ENCODE measurements at regions not wholly inside any gene's neighbourhood (a gene's known extent, or its start where the extent isn't known, plus 50 kb on each side); places are given as distances from the start of the nearest gene placed in this dataset.

DNA sequence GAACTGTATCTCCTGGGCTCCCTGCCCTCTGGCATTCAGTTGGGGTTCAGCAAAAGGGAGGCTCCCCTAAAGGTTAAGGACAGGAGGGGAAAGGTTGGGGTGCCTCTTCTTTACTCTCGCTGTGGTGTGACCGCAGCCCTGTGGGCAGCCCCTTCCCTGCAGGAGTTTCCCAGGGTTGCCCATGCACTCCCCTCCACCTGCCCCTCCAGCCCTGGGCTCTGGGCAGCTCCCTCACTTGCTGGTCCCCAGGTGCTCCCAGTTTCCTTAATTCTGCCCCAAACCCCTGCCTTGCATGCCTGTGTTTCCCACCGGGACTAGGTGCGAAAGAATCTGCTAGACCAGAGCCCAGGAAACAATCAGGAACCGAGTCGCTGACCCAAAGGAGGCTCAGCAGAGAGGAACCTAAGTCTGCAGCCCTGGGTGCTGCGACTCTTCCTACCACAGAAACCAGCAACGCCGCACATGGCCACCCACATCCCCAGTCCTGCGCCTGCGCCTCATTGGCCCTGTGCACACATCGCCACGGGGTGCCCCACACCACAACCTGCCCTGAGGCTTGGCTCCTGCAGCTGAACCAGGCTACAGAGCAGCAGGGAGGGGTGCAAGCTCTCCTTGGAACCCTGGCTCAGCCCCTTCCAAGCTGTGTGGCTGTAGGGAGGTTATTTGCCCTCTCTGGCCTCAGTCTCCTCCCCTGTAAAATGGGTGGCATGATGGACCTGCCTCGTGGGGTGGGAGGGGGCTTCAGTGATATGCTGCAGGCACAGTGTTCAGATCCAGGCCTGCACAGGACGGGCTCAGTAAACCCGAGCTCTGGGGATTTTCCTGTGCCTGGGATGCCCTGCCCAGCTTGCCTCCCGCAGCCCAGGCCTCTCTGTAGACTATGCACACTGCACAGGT lies 487.6 kb downstream of the PREX1 start:
- TF ChIP-seq, protein P1, sequence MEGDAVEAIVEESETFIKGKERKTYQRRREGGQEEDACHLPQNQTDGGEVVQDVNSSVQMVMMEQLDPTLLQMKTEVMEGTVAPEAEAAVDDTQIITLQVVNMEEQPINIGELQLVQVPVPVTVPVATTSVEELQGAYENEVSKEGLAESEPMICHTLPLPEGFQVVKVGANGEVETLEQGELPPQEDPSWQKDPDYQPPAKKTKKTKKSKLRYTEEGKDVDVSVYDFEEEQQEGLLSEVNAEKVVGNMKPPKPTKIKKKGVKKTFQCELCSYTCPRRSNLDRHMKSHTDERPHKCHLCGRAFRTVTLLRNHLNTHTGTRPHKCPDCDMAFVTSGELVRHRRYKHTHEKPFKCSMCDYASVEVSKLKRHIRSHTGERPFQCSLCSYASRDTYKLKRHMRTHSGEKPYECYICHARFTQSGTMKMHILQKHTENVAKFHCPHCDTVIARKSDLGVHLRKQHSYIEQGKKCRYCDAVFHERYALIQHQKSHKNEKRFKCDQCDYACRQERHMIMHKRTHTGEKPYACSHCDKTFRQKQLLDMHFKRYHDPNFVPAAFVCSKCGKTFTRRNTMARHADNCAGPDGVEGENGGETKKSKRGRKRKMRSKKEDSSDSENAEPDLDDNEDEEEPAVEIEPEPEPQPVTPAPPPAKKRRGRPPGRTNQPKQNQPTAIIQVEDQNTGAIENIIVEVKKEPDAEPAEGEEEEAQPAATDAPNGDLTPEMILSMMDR (conservative IDR thresholded peaks at IDR 0.05) = no peak
- no peak for TF ChIP-seq ZFX (IDR thresholded peaks at IDR 0.05)

All from C4-2B (cell line).